Esophagus squamous epithelium (tissue), 4 donors: ENCODE measurements at regions not wholly inside any gene's neighbourhood (a gene's known extent, or its start where the extent isn't known, plus 50 kb on each side); places are given as distances from the start of the nearest gene placed in this dataset.

Experiments
- POLR2A ChIP-seq, 4 donors: fragments of 450-650 bp; IDR thresholded peaks; one replicate each; pipeline ENCODE4 v1.6.1; 2017; ENCODE audit warnings: antibody characterized with exemption in 4 of 4, mild to moderate bottlenecking in 4 of 4, moderate library complexity in 3 of 4
- TF ChIP-seq, protein P1 (sequence below), 6 experiments: fragments of 450-650 bp in 4 of 6; fragments of 200-600 bp in 2 of 6; sonication (generic) in 2 of 6; IDR thresholded peaks; one replicate each; pipeline ENCODE4 v1.5.1; 2016 to 2019; ENCODE audit warnings: antibody characterized with exemption in 6 of 6, mild to moderate bottlenecking in 4 of 6, moderate library complexity in 4 of 6

DNA sequence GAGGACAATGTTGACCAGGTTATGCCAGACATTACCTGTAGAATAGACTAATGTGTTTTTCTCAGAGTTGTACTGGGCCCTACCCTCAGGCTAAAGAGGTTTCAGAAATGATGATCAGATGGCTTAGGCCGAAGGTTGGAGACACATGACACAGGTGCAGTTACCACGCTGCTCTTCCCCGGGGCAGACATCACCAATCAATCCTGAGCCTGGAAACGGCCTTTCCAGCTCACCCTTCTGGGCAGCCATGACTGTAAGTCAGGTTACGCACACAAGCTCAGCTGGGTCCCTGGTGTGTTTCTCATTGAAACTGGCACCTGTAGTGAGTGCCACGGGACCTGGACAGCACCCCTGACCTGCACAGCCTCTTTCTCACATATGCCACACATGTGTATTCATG, 299.3 kb downstream of the UQCRFS1 start:
- TF ChIP-seq POLR2A (IDR thresholded peaks at IDR 0.05), result no peak
- TF ChIP-seq, protein P1, sequence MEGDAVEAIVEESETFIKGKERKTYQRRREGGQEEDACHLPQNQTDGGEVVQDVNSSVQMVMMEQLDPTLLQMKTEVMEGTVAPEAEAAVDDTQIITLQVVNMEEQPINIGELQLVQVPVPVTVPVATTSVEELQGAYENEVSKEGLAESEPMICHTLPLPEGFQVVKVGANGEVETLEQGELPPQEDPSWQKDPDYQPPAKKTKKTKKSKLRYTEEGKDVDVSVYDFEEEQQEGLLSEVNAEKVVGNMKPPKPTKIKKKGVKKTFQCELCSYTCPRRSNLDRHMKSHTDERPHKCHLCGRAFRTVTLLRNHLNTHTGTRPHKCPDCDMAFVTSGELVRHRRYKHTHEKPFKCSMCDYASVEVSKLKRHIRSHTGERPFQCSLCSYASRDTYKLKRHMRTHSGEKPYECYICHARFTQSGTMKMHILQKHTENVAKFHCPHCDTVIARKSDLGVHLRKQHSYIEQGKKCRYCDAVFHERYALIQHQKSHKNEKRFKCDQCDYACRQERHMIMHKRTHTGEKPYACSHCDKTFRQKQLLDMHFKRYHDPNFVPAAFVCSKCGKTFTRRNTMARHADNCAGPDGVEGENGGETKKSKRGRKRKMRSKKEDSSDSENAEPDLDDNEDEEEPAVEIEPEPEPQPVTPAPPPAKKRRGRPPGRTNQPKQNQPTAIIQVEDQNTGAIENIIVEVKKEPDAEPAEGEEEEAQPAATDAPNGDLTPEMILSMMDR (IDR thresholded peaks at IDR 0.05), result no peak
